Tibial nerve (tissue), 4 donors: ENCODE measurements at regions not wholly inside any gene's neighbourhood (a gene's known extent, or its start where the extent isn't known, plus 50 kb on each side); places are given as distances from the start of the nearest gene placed in this dataset.

Experiments used
- DNase-seq, 2 donors: peaks; one replicate each; pipeline ENCODE4 v3.0.0-alpha.2; 2019; ENCODE audit warnings: low spot score in 2 of 2
- H3K27ac ChIP-seq, 4 donors: fragments of 200-600 bp; sonication (generic) in 3 of 4; one replicate each; pipeline ENCODE4 v1.5.1; 2017 to 2019; ENCODE audit warnings: mild to moderate bottlenecking in 1 of 4
- H3K27me3 ChIP-seq, 2 donors: fragments of 200-600 bp; sonication (generic) in 1 of 2; one replicate each; pipeline versions ENCODE4 v1.5.1 to v1.6.0; 2017 to 2019
- H3K36me3 ChIP-seq, 3 donors: fragments of 200-600 bp; sonication (generic); one replicate each; pipeline ENCODE4 v1.5.1; 2018 to 2019
- H3K4me1 ChIP-seq, 4 donors: fragments of 200-600 bp; sonication (generic) in 3 of 4; one replicate each; pipeline ENCODE4 v1.5.1; 2017 to 2019
- H3K4me3 ChIP-seq, 4 donors: fragments of 200-600 bp; sonication (generic) in 3 of 4; one replicate each; pipeline ENCODE4 v1.5.1; 2017 to 2019; ENCODE audit warnings: mild to moderate bottlenecking in 1 of 4, moderate library complexity in 1 of 4
- H3K9me3 ChIP-seq, 4 donors: fragments of 200-600 bp; sonication (generic) in 3 of 4; one replicate each; pipeline ENCODE4 v1.5.1; 2017 to 2019
- CTCF ChIP-seq, 5 experiments: fragments of 200-600 bp in 3 of 5; fragments of 450-650 bp in 2 of 5; sonication (generic) in 3 of 5; IDR thresholded peaks; one replicate each; pipeline ENCODE4 v1.5.1; 2016 to 2019; ENCODE audit warnings: antibody characterized with exemption in 5 of 5, mild to moderate bottlenecking in 3 of 5, moderate library complexity in 2 of 5
- EP300 ChIP-seq, 2 donors: sonication (generic); formaldehyde crosslinking; IDR thresholded peaks; one replicate each; pipeline ENCODE4 v1.6.1; 2017; ENCODE audit warnings: antibody characterized with exemption in 2 of 2, mild to moderate bottlenecking in 1 of 2
- POLR2A ChIP-seq, 2 donors: fragments of 450-650 bp; IDR thresholded peaks; one replicate each; pipeline ENCODE4 v1.6.1; 2017; ENCODE audit warnings: antibody characterized with exemption in 2 of 2, mild to moderate bottlenecking in 2 of 2, moderate library complexity in 2 of 2
- WGBS, 2 donors: methylation state at CpG; one replicate each; pipeline ENCODE4 v1.1.5; 2018; 5-methylcytosine and 5-hydroxymethylcytosine counted together

- TF ChIP-seq POLR2A (IDR thresholded peaks at IDR 0.05) (no peak), EP300 (IDR thresholded peaks at IDR 0.05) (no peak), CTCF (IDR thresholded peaks at IDR 0.05) (no peak)
- 85 to 98% methylated on average over 2 of the region's 2 CpGs for WGBS, 2 donors
- H3K27me3 ChIP-seq = no peaks in the 10 kb centered on the region
- H3K36me3 ChIP-seq = no peaks in the 10 kb centered on the region
- no peak for DNase-seq
- H3K4me1 ChIP-seq = no peaks in the 10 kb centered on the region
- H3K27ac ChIP-seq = no peak overlapping the region
- no peak overlapping the region for H3K4me3 ChIP-seq
- H3K9me3 ChIP-seq = peaks cover 0 to 14% (median 0%) of the 10 kb centered on the region in 4 donors
These were observed 261.3 kb downstream of the KCNRG start for GRCh38 chr13:50276550-50276949.

GRCh38 chr13:50277127-50277526, 261.9 kb downstream of the KCNRG start:
- TF ChIP-seq CTCF (IDR thresholded peaks at IDR 0.05) = no peak
- TF ChIP-seq EP300 (IDR thresholded peaks at IDR 0.05) = no peak
- no peak for TF ChIP-seq POLR2A (IDR thresholded peaks at IDR 0.05)
- no peak for DNase-seq
- 92 to 96% methylated on average over 6 of the region's 6 CpGs for WGBS, 2 donors
- Histone ChIP-seq H3K4me3 (no peak overlapping the region), H3K27ac (no peak overlapping the region), H3K9me3 (peaks cover 0 to 19% (median 2%) of the 10 kb centered on the region in 4 donors), H3K36me3 (no peaks in the 10 kb centered on the region), H3K4me1 (no peaks in the 10 kb centered on the region), H3K27me3 (no peaks in the 10 kb centered on the region)

DNA sequence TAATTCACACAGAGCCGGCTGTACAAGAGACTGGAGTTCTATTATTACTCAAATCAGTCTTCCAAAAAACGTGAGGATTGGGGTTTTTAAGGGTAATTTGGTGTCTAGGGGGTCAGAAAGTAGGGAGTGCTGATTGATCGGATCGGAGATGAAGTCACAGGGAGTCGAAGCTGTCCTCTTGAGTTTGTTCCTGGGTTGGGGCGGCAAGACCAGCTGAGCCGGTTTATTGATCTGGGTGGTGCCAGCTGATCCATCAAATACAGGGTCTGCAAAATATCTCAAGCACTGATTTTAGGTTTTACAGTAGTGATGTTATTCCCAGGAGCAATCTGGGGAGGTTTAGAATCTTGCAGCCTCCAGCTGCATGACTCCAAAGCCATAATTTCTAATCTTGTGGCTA, 262.7 kb downstream of the KCNRG start:
- Histone ChIP-seq H3K27ac (no peak overlapping the region), H3K4me3 (no peak overlapping the region), H3K27me3 (no peaks in the 10 kb centered on the region), H3K4me1 (no peaks in the 10 kb centered on the region), H3K36me3 (no peaks in the 10 kb centered on the region), H3K9me3 (peaks cover 0 to 25% (median 2%) of the 10 kb centered on the region in 4 donors)
- no peak for DNase-seq
- no peak for TF ChIP-seq EP300 (IDR thresholded peaks at IDR 0.05)
- TF ChIP-seq POLR2A (IDR thresholded peaks at IDR 0.05) = no peak
- TF ChIP-seq CTCF (IDR thresholded peaks at IDR 0.05) = no peak
- WGBS, 2 donors = 72 to 76% methylated on average over 7 of the region's 7 CpGs

GRCh38 chr13:50280441-50280937, 265.2 kb downstream of the KCNRG start:
- Histone ChIP-seq H3K4me1 (no peaks in the 10 kb centered on the region), H3K27ac (no peak overlapping the region), H3K9me3 (peaks cover 0 to 25% (median 2%) of the 10 kb centered on the region in 4 donors), H3K36me3 (no peaks in the 10 kb centered on the region), H3K27me3 (no peaks in the 10 kb centered on the region), H3K4me3 (no peak overlapping the region)
- 93 to 94% methylated on average over 4 of the region's 4 CpGs for WGBS, 2 donors
- TF ChIP-seq EP300 (IDR thresholded peaks at IDR 0.05) (no peak), CTCF (IDR thresholded peaks at IDR 0.05) (no peak)
- no peak for DNase-seq

DNA sequence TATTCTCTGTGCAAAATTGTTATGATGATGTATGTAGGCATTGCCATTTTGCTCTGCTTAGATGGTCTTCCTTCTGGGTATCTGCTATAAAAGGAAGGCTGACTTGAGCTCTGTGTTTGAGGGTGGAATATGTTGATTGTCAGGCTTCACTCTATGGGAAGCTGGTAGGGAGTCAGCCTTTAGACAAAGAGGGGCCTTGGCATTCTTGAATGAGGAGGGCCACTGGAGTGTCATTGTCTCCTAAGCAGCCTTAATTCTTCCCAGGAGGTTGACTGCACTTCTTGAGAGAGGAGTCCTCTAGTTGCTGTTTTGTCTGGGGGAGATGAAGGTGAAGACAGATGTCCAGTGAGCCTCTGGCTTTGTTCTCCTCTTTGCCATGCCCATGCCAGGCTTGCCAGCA, 266.8 kb downstream of the KCNRG start:
- no peaks in the 10 kb centered on the region for H3K27me3 ChIP-seq

More for the DNA sequence above, 266.8 kb downstream of the KCNRG start:
- DNase-seq = no peak
- TF ChIP-seq EP300 (IDR thresholded peaks at IDR 0.05) (no peak), CTCF (IDR thresholded peaks at IDR 0.05) (no peak), POLR2A (IDR thresholded peaks at IDR 0.05) (no peak)
- Histone ChIP-seq H3K4me3 (no peak overlapping the region), H3K36me3 (no peaks in the 10 kb centered on the region), H3K9me3 (peaks cover 0 to 25% (median 2%) of the 10 kb centered on the region in 4 donors), H3K4me1 (no peaks in the 10 kb centered on the region), H3K27ac (no peak overlapping the region)
